Anterior cingulate cortex (tissue), 58 donors: ENCODE measurements at regions not wholly inside any gene's neighbourhood (a gene's known extent, or its start where the extent isn't known, plus 50 kb on each side); places are given as distances from the start of the nearest gene placed in this dataset.
A peak's percentile ranks its signal among the peaks of the same experiment; 100 is the strongest.

ENCODE experiments used
- DNase-seq, 58 donors: peaks; one replicate each; lab custom pipeline; 2025; lab: John Stamatoyannopoulos, UW

DNA sequence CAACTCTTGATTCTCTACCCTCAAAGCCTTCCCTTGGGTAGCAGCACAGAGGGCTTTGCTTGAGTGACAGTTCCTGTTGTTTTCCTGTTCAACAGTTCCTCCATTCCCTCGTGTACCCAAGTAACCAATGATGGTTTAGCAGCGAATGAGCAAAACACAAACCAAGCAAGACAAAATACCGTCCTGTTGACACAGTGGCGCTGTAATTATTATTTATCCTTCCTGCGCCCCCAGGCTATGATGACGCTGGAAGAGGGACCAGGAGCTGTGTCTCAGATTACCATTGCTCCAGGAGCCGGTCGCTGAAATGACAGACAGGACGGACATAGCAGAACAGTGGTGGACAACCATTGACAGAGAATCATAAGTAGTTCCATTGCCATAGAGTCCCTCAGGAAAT lies 154.8 kb downstream of the GADD45G start:
- no peak for DNase-seq

DNA sequence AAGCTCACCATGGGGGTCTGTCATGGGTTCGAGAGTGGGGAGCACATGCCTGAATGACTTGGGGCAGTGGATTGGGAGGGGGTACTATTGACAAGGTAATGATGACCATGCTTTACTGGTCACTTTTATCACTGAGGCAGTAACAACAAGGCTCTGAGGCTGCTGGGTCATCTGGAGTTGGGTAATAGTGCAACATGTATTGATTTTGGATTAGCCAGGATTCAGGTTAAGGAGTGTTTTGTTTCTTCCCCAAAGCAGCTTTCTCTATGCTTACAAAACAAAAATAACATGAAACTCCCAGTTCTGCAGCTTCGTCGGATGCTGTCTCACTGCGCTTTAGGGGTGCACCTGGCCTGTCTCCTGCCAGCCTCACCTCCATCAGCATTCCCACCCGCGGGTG lies 155.3 kb downstream of the GADD45G start:
- DNase-seq, result no peak

DNA sequence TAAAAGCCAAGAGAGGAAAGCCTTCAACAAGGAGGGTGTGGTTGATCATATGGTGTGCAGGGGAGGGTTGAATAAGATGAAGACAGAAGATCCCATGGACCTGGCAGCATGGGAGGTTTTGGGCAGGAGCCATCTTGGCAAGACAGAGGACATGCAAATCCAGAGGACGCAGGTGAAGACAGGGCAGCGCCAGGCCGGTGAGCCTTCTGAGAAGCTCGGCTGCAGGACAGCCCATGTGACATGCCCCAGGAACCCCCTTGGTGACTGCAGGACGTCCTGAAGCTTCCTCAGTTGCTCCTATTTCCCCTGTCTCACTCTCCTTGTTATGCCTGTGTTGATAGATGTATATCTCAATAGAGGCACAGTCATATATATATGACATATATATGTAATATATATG lies 159.4 kb downstream of the GADD45G start:
- no peak for DNase-seq

DNA sequence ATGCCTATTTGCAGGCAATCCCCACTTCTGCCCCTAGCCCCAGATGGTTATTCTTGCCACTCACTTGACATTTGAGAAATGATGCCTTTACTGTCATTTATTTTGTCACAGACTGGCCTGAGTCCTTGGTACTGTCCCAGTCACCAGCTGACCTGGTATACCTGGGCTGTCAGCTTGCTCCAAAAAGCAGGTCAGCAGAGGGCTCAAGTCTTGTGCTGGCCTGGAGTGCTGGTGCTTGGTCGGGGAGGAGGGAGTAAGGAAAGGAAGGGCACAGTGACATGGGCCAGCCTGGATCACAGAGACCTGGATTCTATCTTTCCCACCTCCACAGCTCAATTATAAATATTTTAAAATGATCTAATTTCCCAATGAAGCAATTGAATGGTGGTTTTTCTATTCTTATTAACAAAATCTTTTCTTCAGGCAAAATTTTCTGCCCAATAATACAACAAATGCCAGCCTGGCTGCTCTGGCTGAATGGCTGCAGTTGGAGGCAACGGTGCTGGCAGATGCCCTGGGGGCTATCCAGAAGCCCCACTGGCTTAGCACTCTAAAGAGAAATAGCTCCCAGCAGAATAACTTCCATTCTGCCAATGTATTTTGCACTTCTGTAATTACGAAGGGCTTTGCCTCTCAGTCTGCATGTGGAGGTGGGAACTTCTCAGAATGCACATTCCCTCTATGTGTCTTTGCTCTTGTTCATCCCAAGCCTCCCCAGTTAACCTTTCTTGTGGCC lies 160.6 kb downstream of the GADD45G start:
- no peak for DNase-seq

DNA sequence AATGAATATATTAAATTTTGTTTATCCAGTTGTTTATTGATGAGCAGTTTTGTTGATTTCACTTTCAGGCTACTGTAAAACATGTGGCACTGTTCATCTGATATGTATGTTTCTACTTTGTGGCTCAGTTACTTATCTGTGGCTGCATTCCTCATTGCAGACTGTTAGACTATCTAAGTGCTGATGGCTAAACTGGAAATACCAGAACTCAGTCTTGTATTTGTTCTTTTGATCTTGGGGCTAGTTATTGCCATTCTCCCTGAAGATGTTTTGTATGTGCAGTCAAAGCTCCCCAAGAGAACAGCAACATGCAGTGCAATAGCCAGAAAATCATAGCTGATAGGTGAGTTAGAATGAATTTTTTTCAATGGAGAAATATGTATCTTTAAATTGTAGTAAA lies 162.2 kb downstream of the GADD45G start:
- no peak for DNase-seq

DNA sequence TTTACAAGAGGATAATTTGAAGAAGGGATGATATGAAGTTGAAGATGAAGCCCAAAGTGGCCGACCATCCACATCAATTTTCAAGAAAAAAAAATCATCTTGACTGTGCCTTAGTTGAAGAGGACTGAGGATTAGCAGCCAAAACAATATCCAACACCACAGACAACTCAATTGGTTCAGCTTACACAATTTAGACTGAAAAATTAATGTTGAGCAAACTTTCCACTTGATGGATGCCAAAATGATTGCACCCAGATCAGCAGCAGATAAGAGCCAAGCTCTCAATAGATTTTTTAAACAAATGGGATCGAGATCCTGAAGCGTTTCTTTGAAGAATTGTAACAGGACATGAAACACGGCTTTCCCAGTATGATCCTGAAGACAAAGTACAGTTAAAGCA lies 163.2 kb downstream of the GADD45G start:
- no peak for DNase-seq

DNA sequence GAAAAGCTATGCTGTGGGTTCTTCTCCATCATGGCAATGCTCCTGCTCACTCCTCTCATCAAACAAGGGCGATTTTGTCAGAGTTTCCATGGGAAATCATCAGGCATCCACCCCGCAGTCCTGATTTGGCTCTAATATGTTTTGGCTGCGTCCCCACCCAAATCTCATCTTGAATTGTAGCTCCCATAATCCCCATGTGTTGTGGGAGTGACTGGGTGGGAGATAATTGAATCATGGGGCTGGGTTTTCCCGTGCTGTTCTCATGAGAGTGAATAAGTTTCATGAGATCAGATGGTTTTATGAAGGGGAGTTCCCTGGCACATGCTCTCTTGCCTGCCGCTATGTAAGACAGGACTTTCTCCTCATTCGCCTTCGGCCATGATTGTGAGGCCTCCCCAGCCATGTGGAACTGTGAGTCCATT lies 163.8 kb downstream of the GADD45G start:
- no peak for DNase-seq

DNA sequence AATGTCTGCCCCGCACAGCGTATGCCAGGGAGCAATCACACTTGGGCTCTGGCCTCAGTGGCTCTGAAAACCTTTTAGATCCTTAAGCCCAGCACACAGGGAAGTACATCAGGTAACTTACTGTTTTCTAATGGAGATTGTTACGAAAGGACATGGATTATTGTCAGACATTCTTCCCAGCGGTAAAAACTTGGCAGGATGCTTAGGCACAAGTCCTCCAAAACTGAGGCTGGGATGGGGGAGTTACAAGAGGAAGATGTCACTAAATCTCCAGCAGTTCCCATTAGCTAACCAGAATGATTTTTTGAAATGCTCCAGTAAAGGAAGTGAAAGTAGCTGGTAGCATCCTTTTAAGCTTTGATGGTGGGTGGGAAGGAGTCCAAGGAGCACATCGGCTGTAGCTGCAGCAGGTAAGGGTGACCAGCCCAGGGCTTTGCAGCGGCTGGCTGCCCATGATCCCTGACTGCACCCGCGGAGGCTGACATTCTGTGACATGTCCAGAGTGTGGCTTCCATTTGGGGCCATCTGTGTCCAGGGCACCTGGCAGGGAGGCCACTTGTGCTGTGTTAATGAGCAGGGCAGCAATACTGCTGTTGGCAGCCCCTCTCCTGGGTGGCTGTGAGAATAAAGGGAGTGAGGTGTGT lies 165.8 kb downstream of the GADD45G start:
- no peak for DNase-seq

DNA sequence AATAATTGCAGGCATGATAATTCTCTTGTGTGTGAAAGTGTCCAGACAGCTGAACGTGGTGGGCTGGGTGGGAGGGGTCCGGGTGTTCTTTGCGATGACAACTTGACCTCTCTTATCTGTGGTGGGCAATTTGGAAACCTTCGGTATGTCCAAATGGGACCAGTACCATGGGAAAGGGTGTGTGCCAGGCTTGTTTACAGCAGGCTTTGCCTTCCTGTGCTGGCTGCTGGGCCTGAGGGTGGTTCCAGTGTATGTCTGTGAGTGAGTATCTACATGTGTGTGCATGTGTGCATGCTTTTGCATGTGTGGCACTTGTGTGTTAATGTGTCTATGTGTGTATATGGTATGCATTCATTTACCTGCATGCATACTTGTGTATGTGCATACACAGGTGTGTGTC lies 166.4 kb downstream of the GADD45G start:
- DNase-seq, result no peak

DNA sequence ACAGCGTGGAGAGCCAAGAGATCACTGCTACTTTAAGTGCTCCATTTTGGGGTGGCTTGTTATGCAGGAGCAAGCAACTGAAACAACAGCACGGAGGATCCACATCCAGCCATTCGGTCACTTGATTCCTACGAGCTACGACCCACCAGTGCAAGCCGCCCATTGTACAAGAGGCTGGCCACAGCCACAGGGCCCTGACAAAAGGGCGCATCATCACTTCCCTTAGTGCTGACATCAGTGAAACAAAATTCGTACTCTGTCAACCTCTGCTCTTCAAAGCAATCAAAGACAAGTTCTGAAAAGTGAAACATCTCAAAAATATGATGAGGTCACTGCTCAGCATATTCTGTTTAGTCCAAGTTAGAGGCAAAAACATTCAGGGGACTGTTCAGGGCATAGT lies 168.4 kb downstream of the GADD45G start:
- DNase-seq, result no peak

DNA sequence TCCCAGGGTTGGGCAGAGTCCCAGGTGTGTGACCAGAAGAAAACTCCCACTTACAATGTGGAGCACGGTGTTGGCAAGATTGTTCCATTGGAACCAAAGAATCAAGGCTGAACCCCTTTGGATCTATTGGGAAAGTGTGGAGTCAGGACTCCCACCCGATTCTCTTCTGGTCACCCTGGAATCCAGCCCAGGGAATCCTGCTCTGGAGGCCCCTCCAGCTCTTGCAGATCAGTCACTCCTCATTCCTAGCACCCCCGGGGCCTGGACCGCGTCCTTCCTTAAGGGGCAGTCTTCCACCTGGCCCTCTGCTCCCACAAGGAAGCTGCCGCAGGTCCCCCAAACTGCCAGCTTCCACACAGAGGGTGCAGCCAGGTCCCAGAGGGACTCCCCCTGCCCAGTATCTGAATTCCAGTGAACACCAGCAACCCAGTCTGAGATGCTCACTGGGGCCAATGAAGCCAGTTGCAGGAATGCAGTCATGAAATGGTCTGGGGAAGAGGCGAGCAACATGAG lies 170.1 kb downstream of the GADD45G start:
- DNase-seq, result no peak

DNA sequence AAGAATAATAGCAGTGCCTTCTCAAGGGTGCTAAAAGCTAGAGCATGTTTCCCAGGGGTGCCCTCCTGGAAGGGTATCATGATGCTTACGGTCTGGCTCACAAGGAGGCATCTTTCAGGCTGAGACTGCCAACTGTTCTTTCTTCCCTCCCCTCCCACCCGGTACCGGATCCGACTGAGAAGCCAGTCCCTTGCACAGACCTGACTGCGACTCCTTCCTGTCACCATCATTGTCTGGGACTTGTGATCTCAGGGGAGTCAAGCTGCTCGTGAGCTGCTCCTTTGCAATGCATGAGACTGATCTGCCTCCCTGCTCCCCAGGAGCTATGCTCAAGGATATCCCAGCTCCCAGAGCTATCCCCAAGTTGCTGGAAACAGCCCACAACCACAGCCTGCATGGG lies 170.8 kb downstream of the GADD45G start:
- DNase-seq, result no peak

DNA sequence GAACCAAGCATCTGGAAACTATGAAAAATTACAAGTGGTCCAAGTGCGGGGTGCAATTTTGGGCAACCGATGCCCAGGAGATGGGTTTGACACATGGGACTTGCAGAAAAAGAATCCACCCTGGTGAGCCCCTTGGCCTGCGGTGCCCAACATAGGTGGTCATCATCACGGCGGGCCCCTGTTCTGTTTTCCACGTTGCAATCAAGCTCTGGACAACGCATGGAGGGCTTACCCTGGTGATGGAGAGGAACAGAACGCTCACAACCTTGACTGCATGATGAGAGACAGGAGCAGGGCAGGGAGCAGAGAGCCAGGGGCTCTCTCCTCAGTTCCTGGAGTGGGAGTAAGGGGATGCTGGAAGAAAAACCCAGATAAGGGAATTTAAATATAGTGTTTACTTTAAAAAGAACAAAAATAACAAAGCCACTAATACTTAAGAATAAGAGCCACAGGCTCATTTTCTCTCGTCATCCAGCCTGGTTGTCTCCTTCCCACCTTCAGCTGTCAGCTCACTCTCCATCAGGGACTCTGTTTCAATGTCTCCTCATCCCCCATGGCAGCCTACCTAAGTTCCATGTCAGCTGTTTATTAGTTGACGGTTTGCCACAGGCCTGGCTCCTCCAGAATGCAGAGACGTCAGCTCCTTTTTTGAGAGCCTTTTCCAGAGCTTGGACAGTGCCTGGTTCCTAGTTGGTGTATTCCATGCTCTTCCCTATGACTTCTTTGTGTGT lies 172.1 kb downstream of the GADD45G start:
- no peak for DNase-seq

DNA sequence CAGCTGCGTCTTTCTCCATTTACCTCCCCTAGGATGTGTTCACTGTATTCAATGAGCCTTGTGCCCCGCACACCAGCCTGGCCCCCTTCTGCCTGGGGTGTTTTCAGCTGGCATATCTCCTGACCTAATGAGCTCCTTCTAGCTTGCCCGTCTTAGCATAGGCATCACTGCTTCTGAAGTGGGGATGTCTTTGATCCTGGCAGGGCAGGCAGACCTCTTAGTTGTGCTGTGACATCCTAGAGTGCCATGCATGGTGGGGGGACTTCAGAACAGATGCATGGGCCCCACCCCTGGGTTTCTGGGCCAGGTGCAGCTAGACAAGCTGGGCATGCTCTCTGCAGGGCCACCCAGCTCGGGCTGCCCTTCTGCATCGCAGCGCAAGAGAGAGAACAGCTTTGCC lies 172.7 kb downstream of the GADD45G start:
- DNase-seq, result no peak

DNA sequence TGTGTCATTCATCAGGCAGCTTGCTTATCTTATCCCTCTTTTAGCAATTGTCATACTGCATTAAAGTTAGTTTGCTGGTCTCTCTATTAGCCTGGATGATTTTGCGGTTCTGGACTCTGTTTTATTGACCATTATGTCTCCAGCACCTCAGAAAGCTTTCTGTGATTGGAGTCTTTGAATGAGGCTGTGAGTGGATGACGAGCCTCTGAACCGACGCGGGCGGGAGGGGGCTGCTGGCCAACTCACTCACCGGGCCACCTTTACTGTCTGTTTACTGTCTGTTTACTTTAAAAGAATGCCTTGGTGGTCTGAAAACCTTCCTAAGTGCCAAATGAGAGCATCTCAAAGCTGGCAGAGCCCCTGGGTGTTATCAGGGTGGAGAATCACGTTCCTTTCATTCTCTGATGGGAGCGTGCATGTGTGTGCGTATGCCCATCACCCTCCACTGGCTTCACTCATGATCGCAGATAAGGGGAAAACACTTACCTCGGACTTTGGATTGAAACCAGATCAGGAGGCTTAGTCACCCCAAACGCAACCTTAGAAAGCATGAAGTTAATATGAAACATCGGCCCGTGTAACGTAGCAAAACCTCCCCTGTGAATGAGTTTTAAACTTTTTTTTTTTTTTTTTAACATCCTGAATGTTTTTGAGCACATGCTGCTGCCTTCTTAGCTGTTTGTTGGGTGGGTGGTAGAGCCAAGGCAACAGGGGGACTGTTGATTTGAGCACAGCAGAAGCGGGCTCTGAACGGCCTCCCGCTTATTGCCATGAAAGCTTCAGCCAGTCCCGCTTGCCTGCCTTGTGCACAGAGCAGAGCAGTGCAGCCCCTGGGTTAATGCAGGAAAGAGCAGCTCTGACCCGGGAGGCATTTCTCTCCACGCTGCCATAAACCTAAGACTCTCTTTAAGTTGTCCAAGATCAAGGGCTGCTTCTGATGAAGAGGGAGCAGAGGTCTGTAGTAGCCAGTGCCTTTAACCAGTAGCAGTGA lies 173.6 kb downstream of the GADD45G start:
- DNase-seq, result no peak

DNA sequence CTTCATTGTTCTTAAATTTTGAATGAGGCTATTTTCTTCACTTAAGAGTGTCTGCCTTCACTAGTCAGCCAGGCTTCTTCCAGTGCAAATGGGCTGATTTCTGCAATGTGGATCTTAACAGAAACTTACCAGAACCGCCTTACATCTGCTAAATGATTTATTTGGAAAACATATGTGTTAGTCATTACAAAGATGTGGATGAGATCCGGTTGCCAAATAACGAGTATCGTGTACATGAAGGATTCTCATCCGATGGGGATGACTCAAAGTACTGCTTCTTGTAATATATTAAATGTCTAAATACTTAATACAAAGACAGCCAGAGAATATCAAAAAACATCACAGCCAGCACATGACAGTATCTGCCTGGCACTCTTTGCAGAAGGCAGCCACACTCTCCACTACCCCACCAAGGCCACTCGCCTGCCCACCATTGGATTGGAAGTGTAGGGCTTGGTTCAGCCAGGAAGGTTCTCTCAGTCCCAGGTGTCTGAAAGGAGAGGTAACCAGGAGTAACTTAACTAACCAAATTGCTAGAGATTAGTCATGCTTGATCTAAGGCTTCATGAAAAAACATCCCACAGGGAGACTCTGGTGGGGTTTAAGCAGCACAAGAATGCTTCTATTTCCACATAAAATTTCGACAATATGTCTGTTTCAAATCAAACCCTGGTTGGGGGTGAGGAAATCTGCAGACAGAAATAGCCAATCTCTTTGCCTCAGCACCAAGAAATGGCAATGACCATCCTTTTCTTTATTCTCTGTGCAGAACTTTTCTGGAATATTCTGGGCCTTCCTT lies 174.8 kb downstream of the GADD45G start:
- no peak for DNase-seq

DNA sequence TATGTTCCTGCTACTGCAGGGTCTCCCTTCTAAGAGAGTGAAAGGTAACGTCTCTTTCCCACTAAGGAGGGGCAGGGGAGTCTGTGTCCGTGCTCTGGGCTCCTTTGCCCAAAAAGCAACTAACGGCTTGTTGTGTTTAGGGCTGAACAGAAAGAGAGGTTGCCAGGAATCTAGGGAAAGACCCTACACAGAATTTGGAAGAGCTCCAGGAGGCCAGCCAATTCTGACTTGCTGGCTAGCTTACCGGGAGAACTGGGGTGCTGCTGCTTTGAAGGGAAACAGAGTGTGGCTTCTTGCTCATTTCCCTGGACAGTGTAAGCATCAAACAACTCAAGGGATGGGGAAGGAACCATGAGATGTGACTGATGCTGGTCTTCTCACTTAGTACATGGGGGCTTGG lies 176.1 kb downstream of the GADD45G start:
- no peak for DNase-seq

DNA sequence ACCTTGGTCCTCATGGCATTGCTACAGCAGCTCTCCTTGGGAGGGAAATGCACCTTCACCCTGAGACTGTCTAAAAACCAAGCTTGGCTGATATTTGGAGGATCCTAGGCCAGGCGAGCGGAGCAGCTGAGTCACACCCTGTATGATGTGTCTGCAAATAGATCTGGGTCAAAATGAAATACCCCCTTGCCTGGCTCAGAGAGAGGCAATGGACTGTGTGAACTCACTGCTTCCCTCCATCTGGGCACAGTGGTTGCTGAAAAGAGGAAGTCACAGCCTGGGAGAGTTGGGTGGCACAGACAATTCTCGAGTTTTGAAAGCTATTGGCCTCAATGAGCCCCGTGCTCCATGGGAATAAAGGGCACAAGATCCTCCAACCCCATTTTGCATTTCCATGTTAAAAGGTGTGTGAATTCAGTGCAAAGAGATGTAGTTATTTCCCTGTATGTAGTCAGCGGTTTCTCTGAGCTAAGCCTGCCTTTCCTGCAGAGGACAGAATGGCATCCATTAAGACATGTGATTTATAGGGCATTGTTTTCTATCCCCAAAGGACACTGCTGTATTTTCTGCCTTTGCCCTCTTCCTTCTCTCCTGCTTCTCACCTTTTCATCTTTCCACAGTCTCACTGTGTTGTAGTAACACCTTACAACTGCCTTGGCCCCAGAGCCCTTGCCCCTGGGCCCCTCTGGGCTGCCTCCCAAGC lies 177.2 kb downstream of the GADD45G start:
- peak in 2 of 58 donors; percentile 6 to 12 for DNase-seq

DNA sequence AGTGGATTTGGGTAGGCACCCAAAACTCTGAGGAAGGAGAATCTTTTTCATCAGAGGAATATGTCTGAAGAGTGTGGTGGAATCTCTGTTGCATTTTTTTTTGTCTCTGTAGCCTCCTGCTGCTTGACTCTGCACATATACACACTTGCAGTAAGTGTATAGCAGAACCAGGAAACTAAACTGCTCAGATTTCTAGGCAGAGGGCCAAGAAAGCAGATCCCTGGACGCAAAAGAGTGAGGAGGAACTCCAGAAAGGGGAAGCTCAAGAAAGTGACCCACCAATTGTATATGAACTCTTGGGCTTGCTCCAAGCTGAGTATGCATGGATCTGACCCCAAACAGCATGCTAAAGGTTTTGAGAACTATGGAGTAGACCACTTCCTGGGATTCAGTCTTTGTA lies 181.8 kb downstream of the GADD45G start:
- peak in 5 of 58 donors; percentile 4 to 24 (median 13) for DNase-seq
